ENCODE measurements at regions not wholly inside any gene's neighbourhood (a gene's known extent, or its start where the extent isn't known, plus 50 kb on each side); places are given as distances from the start of the nearest gene placed in this dataset.

DNA sequence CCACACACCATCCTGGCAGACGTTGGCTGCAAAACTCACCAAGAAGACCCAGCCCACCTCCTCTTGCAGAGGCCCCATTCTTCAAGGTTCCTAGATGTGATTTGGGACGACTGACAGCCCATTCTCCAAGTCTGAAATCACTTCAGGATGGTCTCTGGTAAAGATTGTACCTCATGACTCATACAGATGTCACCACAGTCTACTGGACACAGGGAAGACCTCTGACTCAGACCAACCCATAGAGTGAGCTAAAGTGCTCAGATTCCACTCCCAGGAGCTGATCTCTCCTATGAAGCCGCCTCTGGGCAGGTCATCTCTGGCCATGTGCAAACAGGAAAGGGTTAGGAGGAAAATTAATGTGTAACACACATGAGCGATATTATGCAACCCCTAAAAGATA lies 102.4 kb upstream of the VWC2 start (continued):
- TF ChIP-seq, protein P1, sequence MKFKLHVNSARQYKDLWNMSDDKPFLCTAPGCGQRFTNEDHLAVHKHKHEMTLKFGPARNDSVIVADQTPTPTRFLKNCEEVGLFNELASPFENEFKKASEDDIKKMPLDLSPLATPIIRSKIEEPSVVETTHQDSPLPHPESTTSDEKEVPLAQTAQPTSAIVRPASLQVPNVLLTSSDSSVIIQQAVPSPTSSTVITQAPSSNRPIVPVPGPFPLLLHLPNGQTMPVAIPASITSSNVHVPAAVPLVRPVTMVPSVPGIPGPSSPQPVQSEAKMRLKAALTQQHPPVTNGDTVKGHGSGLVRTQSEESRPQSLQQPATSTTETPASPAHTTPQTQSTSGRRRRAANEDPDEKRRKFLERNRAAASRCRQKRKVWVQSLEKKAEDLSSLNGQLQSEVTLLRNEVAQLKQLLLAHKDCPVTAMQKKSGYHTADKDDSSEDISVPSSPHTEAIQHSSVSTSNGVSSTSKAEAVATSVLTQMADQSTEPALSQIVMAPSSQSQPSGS (CRISPR knock-in tag; IDR thresholded peaks at IDR 0.05; ENCODE audit: borderline replicate concordance, low read depth), result no peak
- TF ChIP-seq, protein P2, sequence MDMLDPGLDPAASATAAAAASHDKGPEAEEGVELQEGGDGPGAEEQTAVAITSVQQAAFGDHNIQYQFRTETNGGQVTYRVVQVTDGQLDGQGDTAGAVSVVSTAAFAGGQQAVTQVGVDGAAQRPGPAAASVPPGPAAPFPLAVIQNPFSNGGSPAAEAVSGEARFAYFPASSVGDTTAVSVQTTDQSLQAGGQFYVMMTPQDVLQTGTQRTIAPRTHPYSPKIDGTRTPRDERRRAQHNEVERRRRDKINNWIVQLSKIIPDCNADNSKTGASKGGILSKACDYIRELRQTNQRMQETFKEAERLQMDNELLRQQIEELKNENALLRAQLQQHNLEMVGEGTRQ (CRISPR knock-in tag; IDR thresholded peaks at IDR 0.05), result no peak

DNA sequence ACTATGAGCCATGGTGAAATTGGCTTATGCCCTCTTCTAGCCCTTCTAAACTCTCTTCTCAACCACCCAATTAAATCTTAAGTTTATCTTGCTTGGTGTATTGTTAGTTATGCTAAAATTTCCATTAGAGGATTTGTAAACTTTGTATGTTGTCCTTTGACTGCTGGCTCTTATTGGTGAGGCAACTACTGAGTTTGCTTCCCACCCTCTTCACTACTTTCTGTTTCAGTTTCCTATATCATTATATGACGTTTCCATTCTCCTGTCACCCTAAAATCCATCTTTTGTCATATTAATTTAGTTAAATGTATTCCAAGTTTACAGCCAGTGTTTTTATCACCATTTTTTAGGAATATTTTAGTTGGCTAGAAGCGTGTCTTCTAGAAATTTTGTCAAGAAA lies 80.9 kb upstream of the VWC2 start:
- Mint-ChIP-seq H3K27ac (no peak overlapping the region), H3K4me1 (no peaks in the 10 kb centered on the region), H3K27me3 (ENCODE audit: low read depth) (no peaks in the 10 kb centered on the region), H3K4me3 (no peak overlapping the region), H3K9me3 (no peaks in the 10 kb centered on the region), H3K36me3 (no peaks in the 10 kb centered on the region)
- ChIA-PET POLR2A (no interaction called here), CTCF (no interaction called here)
- ATAC-seq (no peak), DNase-seq (ENCODE audit: low spot score) (no peak)
- TF ChIP-seq SMAD4 (CRISPR knock-in tag; IDR thresholded peaks at IDR 0.05) (no peak), ZNF219 (CRISPR knock-in tag; IDR thresholded peaks at IDR 0.05; ENCODE audit: borderline replicate concordance) (no peak), TP53 (CRISPR knock-in tag; IDR thresholded peaks at IDR 0.05) (no peak), ZNF232 (CRISPR knock-in tag; IDR thresholded peaks at IDR 0.05) (no peak), FOXK1 (CRISPR knock-in tag; IDR thresholded peaks at IDR 0.05) (no peak), ZNF263 (CRISPR knock-in tag; IDR thresholded peaks at IDR 0.05; ENCODE audit: low read depth) (no peak), TCF7 (CRISPR knock-in tag; IDR thresholded peaks at IDR 0.05; ENCODE audit: low read depth) (no peak), HMGA2 (CRISPR knock-in tag; IDR thresholded peaks at IDR 0.05) (no peak), ESRRA (CRISPR knock-in tag; IDR thresholded peaks at IDR 0.05; ENCODE audit: borderline replicate concordance) (no peak), FOXP1 (CRISPR knock-in tag; IDR thresholded peaks at IDR 0.05; ENCODE audit: borderline replicate concordance) (no peak), CREM (CRISPR knock-in tag; IDR thresholded peaks at IDR 0.05) (no peak)
- TF ChIP-seq, protein P3, sequence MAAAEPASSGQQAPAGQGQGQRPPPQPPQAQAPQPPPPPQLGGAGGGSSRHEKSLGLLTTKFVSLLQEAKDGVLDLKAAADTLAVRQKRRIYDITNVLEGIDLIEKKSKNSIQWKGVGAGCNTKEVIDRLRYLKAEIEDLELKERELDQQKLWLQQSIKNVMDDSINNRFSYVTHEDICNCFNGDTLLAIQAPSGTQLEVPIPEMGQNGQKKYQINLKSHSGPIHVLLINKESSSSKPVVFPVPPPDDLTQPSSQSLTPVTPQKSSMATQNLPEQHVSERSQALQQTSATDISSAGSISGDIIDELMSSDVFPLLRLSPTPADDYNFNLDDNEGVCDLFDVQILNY (CRISPR knock-in tag; IDR thresholded peaks at IDR 0.05), result no peak
- TF ChIP-seq, protein P4, sequence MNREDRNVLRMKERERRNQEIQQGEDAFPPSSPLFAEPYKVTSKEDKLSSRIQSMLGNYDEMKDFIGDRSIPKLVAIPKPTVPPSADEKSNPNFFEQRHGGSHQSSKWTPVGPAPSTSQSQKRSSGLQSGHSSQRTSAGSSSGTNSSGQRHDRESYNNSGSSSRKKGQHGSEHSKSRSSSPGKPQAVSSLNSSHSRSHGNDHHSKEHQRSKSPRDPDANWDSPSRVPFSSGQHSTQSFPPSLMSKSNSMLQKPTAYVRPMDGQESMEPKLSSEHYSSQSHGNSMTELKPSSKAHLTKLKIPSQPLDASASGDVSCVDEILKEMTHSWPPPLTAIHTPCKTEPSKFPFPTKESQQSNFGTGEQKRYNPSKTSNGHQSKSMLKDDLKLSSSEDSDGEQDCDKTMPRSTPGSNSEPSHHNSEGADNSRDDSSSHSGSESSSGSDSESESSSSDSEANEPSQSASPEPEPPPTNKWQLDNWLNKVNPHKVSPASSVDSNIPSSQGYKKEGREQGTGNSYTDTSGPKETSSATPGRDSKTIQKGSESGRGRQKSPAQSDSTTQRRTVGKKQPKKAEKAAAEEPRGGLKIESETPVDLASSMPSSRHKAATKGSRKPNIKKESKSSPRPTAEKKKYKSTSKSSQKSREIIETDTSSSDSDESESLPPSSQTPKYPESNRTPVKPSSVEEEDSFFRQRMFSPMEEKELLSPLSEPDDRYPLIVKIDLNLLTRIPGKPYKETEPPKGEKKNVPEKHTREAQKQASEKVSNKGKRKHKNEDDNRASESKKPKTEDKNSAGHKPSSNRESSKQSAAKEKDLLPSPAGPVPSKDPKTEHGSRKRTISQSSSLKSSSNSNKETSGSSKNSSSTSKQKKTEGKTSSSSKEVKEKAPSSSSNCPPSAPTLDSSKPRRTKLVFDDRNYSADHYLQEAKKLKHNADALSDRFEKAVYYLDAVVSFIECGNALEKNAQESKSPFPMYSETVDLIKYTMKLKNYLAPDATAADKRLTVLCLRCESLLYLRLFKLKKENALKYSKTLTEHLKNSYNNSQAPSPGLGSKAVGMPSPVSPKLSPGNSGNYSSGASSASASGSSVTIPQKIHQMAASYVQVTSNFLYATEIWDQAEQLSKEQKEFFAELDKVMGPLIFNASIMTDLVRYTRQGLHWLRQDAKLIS (CRISPR knock-in tag; IDR thresholded peaks at IDR 0.05; ENCODE audit: borderline replicate concordance), result no peak
- TF ChIP-seq, protein P5, sequence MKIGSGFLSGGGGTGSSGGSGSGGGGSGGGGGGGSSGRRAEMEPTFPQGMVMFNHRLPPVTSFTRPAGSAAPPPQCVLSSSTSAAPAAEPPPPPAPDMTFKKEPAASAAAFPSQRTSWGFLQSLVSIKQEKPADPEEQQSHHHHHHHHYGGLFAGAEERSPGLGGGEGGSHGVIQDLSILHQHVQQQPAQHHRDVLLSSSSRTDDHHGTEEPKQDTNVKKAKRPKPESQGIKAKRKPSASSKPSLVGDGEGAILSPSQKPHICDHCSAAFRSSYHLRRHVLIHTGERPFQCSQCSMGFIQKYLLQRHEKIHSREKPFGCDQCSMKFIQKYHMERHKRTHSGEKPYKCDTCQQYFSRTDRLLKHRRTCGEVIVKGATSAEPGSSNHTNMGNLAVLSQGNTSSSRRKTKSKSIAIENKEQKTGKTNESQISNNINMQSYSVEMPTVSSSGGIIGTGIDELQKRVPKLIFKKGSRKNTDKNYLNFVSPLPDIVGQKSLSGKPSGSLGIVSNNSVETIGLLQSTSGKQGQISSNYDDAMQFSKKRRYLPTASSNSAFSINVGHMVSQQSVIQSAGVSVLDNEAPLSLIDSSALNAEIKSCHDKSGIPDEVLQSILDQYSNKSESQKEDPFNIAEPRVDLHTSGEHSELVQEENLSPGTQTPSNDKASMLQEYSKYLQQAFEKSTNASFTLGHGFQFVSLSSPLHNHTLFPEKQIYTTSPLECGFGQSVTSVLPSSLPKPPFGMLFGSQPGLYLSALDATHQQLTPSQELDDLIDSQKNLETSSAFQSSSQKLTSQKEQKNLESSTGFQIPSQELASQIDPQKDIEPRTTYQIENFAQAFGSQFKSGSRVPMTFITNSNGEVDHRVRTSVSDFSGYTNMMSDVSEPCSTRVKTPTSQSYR (CRISPR knock-in tag; IDR thresholded peaks at IDR 0.05), result no peak
